HEK293 (cell line): ENCODE measurements at regions not wholly inside any gene's neighbourhood (a gene's known extent, or its start where the extent isn't known, plus 50 kb on each side); places are given as distances from the start of the nearest gene placed in this dataset.

ENCODE experiments used
- CTCF ChIA-PET: fragments of 350-600 bp; formaldehyde crosslinking; extraction: SDS; loops from one replicate; lab custom pipeline; 2021; ENCODE audit warnings: antibody characterized with exemption; lab: Yijun Ruan, JAX
- POLR2A ChIA-PET: fragments of 300-600 bp; formaldehyde crosslinking; extraction: SDS; loops from one replicate; lab custom pipeline; 2020; ENCODE audit warnings: antibody characterized with exemption, inconsistent platforms; lab: Yijun Ruan, JAX
- H3K27ac ChIP-seq: fragments of 200-500 bp; sonication (Bioruptor generic); 2 replicates; pipeline ENCODE4 v1.5.1; 2014; ENCODE audit warnings: low read depth, low read length, control low read depth, inconsistent platforms; ENCODE audit errors: extremely low read depth
- H3K36me3 ChIP-seq, 2 experiments: fragments of 200-500 bp in 1 of 2; sonication (Bioruptor generic) in 1 of 2; 1 replicate in 1 of 2; 2 replicates in 1 of 2; pipeline ENCODE4 v1.5.1; 2014 to 2017; ENCODE audit warnings: inconsistent platforms in 2 of 2, low read length in 2 of 2; ENCODE audit not compliant: control insufficient read depth in 2 of 2, insufficient read depth in 1 of 2
- H3K4me1 ChIP-seq: fragments of 200-500 bp; sonication (Bioruptor generic); 2 replicates; pipeline ENCODE4 v1.5.1; 2014; ENCODE audit warnings: mild to moderate bottlenecking, low read length, inconsistent platforms; ENCODE audit not compliant: control insufficient read depth, insufficient read depth
- H3K4me3 ChIP-seq: 2 replicates; pipeline ENCODE4 v1.5.1; 2011; ENCODE audit warnings: low read depth, mild to moderate bottlenecking, control low read depth, low read length, moderate library complexity
- H3K9me3 ChIP-seq: fragments of 200-500 bp; sonication (Bioruptor generic); 2 replicates; pipeline ENCODE4 v1.5.1; 2014; ENCODE audit warnings: low read depth, low read length, inconsistent platforms; ENCODE audit not compliant: control insufficient read depth, insufficient read depth
- BCL11A ChIP-seq: fragments of 450-650 bp; formaldehyde crosslinking; IDR thresholded peaks from 2 replicates; pipeline ENCODE4 v1.5.1; 2016; ENCODE audit warnings: low read depth, missing biosample characterization, missing genetic modification characterization
- BCL11B ChIP-seq: fragments of 450-650 bp; formaldehyde crosslinking; IDR thresholded peaks from 2 replicates; pipeline ENCODE4 v1.5.1; 2016; ENCODE audit warnings: low read depth, missing biosample characterization, missing genetic modification characterization
- GLI4 ChIP-seq: fragments of 450-650 bp; formaldehyde crosslinking; IDR thresholded peaks from 2 replicates; pipeline ENCODE4 v1.5.1; 2016; ENCODE audit warnings: missing biosample characterization, missing genetic modification characterization
- KLF17 ChIP-seq: fragments of 450-650 bp; formaldehyde crosslinking; IDR thresholded peaks from 2 replicates; pipeline ENCODE4 v1.5.1; 2016; ENCODE audit warnings: missing biosample characterization, missing genetic modification characterization
- OSR2 ChIP-seq: fragments of 450-650 bp; formaldehyde crosslinking; IDR thresholded peaks from 2 replicates; pipeline ENCODE4 v1.5.1; 2016; ENCODE audit warnings: missing biosample characterization, missing genetic modification characterization
- SCRT1 ChIP-seq: fragments of 450-650 bp; formaldehyde crosslinking; IDR thresholded peaks from 2 replicates; pipeline ENCODE4 v1.5.1; 2016; ENCODE audit warnings: missing biosample characterization, missing genetic modification characterization, borderline replicate concordance
- TCF7L2 ChIP-seq: IDR thresholded peaks from 2 replicates; pipeline ENCODE4 v1.6.1; 2011; ENCODE audit warnings: low read depth, mild to moderate bottlenecking, inconsistent platforms, low read length, moderate library complexity, borderline replicate concordance
- ZBTB10 ChIP-seq: fragments of 450-650 bp; formaldehyde crosslinking; IDR thresholded peaks from 2 replicates; pipeline ENCODE4 v1.5.1; 2016; ENCODE audit warnings: missing biosample characterization, missing genetic modification characterization
- ZFHX2 ChIP-seq: fragments of 450-650 bp; formaldehyde crosslinking; conservative IDR thresholded peaks from 2 replicates; pipeline ENCODE4 v1.5.1; 2016; ENCODE audit warnings: missing biosample characterization, missing genetic modification characterization
- ZFP37 ChIP-seq: fragments of 450-650 bp; formaldehyde crosslinking; IDR thresholded peaks from 2 replicates; pipeline ENCODE4 v1.5.1; 2016; ENCODE audit warnings: missing biosample characterization, missing genetic modification characterization
- ZFP69B ChIP-seq: fragments of 450-650 bp; formaldehyde crosslinking; IDR thresholded peaks from 2 replicates; pipeline ENCODE4 v1.5.1; 2016; ENCODE audit warnings: missing biosample characterization, missing genetic modification characterization
- ZNF132 ChIP-seq: fragments of 450-650 bp; formaldehyde crosslinking; IDR thresholded peaks from 2 replicates; pipeline ENCODE4 v1.5.1; 2017; ENCODE audit warnings: missing biosample characterization, missing genetic modification characterization, borderline replicate concordance
- ZNF169 ChIP-seq: fragments of 450-650 bp; formaldehyde crosslinking; IDR thresholded peaks from 2 replicates; pipeline ENCODE4 v1.5.1; 2016; ENCODE audit warnings: missing biosample characterization, missing genetic modification characterization
- ZNF19 ChIP-seq: fragments of 450-650 bp; formaldehyde crosslinking; IDR thresholded peaks from 2 replicates; pipeline ENCODE4; 2016; ENCODE audit warnings: missing biosample characterization, missing genetic modification characterization, low read depth
- ZNF335 ChIP-seq: fragments of 450-650 bp; formaldehyde crosslinking; conservative IDR thresholded peaks from 2 replicates; pipeline ENCODE4 v1.5.1; 2016; ENCODE audit warnings: missing biosample characterization, missing genetic modification characterization
- ZNF362 ChIP-seq: fragments of 450-650 bp; formaldehyde crosslinking; IDR thresholded peaks from 2 replicates; pipeline ENCODE4 v1.5.1; 2016; ENCODE audit warnings: missing biosample characterization, missing genetic modification characterization
- ZNF366 ChIP-seq: fragments of 450-650 bp; formaldehyde crosslinking; conservative IDR thresholded peaks from 2 replicates; pipeline ENCODE4 v1.5.1; 2016; ENCODE audit warnings: missing biosample characterization, missing genetic modification characterization
- ZNF37A ChIP-seq: fragments of 450-650 bp; IDR thresholded peaks from 2 replicates; pipeline ENCODE4 v1.5.1; 2018; ENCODE audit warnings: missing biosample characterization, missing genetic modification characterization
- ZNF426 ChIP-seq: fragments of 450-650 bp; formaldehyde crosslinking; IDR thresholded peaks from 2 replicates; pipeline ENCODE4 v1.5.1; 2017; ENCODE audit warnings: missing biosample characterization, missing genetic modification characterization, mild to moderate bottlenecking, inconsistent platforms, moderate library complexity
- ZNF433 ChIP-seq: fragments of 450-650 bp; formaldehyde crosslinking; IDR thresholded peaks from 2 replicates; pipeline ENCODE4 v1.5.1; 2016; ENCODE audit warnings: missing biosample characterization, missing genetic modification characterization, low read depth
- ZNF488 ChIP-seq: fragments of 450-650 bp; formaldehyde crosslinking; IDR thresholded peaks from 2 replicates; pipeline ENCODE4 v1.5.1; 2016; ENCODE audit warnings: missing biosample characterization, missing genetic modification characterization
- ZNF501 ChIP-seq: fragments of 450-650 bp; formaldehyde crosslinking; IDR thresholded peaks from 2 replicates; pipeline ENCODE4 v1.5.1; 2016; ENCODE audit warnings: missing biosample characterization, missing genetic modification characterization
- ZNF510 ChIP-seq: fragments of 450-650 bp; formaldehyde crosslinking; IDR thresholded peaks from 2 replicates; pipeline ENCODE4 v1.5.1; 2018; ENCODE audit warnings: mild to moderate bottlenecking, missing genetic modification characterization, missing biosample characterization; ENCODE audit not compliant: insufficient replicate concordance
- ZNF513 ChIP-seq: fragments of 450-650 bp; IDR thresholded peaks from 2 replicates; pipeline ENCODE4 v1.5.1; 2018; ENCODE audit warnings: missing biosample characterization, missing genetic modification characterization
- ZNF610 ChIP-seq: fragments of 450-650 bp; formaldehyde crosslinking; IDR thresholded peaks from 2 replicates; pipeline ENCODE4 v1.5.1; 2016; ENCODE audit warnings: missing biosample characterization, missing genetic modification characterization, borderline replicate concordance
- ZNF621 ChIP-seq: fragments of 450-650 bp; formaldehyde crosslinking; IDR thresholded peaks from 2 replicates; pipeline ENCODE4 v1.5.1; 2017; ENCODE audit warnings: missing biosample characterization, missing genetic modification characterization
- ZNF626 ChIP-seq: fragments of 450-650 bp; sonication (Bioruptor Pico); formaldehyde crosslinking; IDR thresholded peaks from 2 replicates; pipeline ENCODE4 v1.5.1; 2018; ENCODE audit warnings: missing biosample characterization, missing genetic modification characterization, inconsistent platforms
- ZNF670 ChIP-seq: fragments of 450-650 bp; formaldehyde crosslinking; IDR thresholded peaks from 2 replicates; pipeline ENCODE4 v1.5.1; 2016; ENCODE audit warnings: missing biosample characterization, missing genetic modification characterization, low read depth
- ZNF76 ChIP-seq: fragments of 450-650 bp; formaldehyde crosslinking; IDR thresholded peaks from 2 replicates; pipeline ENCODE4; 2016; ENCODE audit warnings: low read depth, missing biosample characterization, missing genetic modification characterization, borderline replicate concordance
- ZNF843 ChIP-seq: fragments of 450-650 bp; formaldehyde crosslinking; IDR thresholded peaks from 2 replicates; pipeline ENCODE4 v1.5.1; 2016; ENCODE audit warnings: missing biosample characterization, missing genetic modification characterization
- ZSCAN30 ChIP-seq: fragments of 450-650 bp; IDR thresholded peaks from 2 replicates; pipeline ENCODE4 v1.5.1; 2018; ENCODE audit warnings: missing biosample characterization, mild to moderate bottlenecking, missing genetic modification characterization, moderate library complexity

GRCh38 chr7:13832346-13832745 is 157.1 kb downstream of the ETV1 start:
- H3K4me3 ChIP-seq = no peak overlapping the region
- CTCF ChIA-PET = interaction anchor here (0.7 kb wide), 1 partner anchor 55 kb away, joined by 6 read pairs; no protein-coding TSS in a partner anchor

GRCh38 chr7:13834328-13834761 is 155.1 kb downstream of the ETV1 start:
- Histone ChIP-seq H3K4me1 (no peaks in the 10 kb centered on the region), H3K36me3 (no peaks in the 10 kb centered on the region), H3K4me3 (no peak overlapping the region), H3K9me3 (no peaks in the 10 kb centered on the region), H3K27ac (no peak overlapping the region)
- ChIA-PET CTCF (no interaction called here), POLR2A (no interaction called here)
- TF ChIP-seq ZFHX2 (tag by site-specific recombination) (no peak), ZBTB10 (tag by site-specific recombination) (no peak), ZNF132 (tag by site-specific recombination) (no peak), ZNF501 (tag by site-specific recombination) (no peak), ZNF621 (tag by site-specific recombination) (no peak), ZNF843 (tag by site-specific recombination) (no peak), ZNF169 (tag by site-specific recombination) (no peak), GLI4 (tag by site-specific recombination) (no peak), BCL11A (no peak), ZNF513 (tag by site-specific recombination) (no peak), ZNF426 (tag by site-specific recombination) (no peak), ZNF19 (tag by site-specific recombination) (no peak), ZFP37 (tag by site-specific recombination) (no peak)

More at GRCh38 chr7:13832346-13832745, 157.1 kb downstream of the ETV1 start:
- no peaks in the 10 kb centered on the region for H3K36me3 ChIP-seq
- no peak overlapping the region for H3K27ac ChIP-seq
- H3K4me1 ChIP-seq = no peaks in the 10 kb centered on the region
- H3K9me3 ChIP-seq = no peaks in the 10 kb centered on the region
- TF ChIP-seq ZNF433 (tag by site-specific recombination) (no peak), OSR2 (no peak), ZNF37A (tag by site-specific recombination) (no peak), ZNF488 (no peak), TCF7L2 (no peak), ZNF366 (no peak), KLF17 (no peak), ZNF76 (tag by site-specific recombination) (no peak), ZFP69B (no peak), ZNF610 (tag by site-specific recombination) (no peak), BCL11B (tag by site-specific recombination) (no peak), ZNF626 (no peak), ZSCAN30 (no peak), ZNF335 (tag by site-specific recombination) (no peak), SCRT1 (tag by site-specific recombination) (no peak), ZNF510 (tag by site-specific recombination) (no peak), ZNF670 (tag by site-specific recombination) (no peak), ZNF362 (tag by site-specific recombination) (no peak)
- POLR2A ChIA-PET = no interaction called here
